Putamen (tissue), 1 donor: ENCODE measurements at regions not wholly inside any gene's neighbourhood (a gene's known extent, or its start where the extent isn't known, plus 50 kb on each side); places are given as distances from the start of the nearest gene placed in this dataset.
A peak's percentile ranks its signal among the peaks of the same experiment; 100 is the strongest.
"Not testable (repeated sequence)": the region's sequence is repeated elsewhere in the genome, so short reads cannot be mapped to it uniquely, and the experiment has no call there.

Experiments
- DNase-seq: peaks from one replicate; pipeline ENCODE4 v3.0.0-alpha.2; 2016; ENCODE audit warnings: low spot score

DNA sequence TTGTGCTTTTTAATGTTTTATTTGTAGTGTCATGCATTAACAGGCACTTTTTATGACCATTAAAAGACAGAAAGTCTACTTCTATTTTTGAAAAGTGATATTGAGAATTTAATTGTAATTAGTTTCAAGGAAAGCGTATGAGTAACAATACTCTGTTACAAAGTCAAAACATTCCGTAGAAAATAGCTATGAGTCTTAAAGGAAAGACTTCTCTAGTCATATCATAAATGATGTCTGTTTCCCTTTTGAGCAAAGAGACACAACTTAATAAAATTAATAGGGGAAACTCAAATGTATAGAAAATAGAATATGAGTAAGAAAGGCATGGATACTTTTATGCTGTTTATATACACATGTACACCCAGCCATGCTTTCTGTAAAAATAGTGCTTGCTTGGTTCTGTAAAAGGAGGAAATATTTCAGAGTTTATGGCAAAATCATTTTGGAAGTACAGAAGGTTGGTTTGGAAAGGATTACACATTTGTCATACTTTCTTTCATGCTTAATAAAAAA is 107.8 kb upstream of the AHI1 start:
- DNase-seq, result no peak

DNA sequence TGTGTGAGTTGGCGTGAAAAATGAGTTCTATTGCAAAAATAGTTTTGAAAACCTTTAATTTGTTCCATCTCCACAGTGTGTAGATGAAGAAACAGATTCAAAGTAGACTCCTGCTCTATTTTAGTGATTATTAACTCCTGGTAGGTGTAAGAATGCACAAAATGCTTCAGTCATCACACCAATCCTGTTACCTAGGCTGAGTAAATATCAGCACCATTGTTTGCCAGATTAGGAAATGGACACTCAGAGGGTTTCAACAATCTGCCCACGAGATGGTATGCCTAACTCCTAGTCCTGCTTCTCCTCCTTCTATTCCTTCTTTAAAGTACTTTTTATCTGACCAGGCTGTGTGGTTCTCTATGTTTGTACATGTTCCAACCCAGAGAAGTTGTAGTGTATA is 108.9 kb upstream of the AHI1 start:
- DNase-seq, result no peak

DNA sequence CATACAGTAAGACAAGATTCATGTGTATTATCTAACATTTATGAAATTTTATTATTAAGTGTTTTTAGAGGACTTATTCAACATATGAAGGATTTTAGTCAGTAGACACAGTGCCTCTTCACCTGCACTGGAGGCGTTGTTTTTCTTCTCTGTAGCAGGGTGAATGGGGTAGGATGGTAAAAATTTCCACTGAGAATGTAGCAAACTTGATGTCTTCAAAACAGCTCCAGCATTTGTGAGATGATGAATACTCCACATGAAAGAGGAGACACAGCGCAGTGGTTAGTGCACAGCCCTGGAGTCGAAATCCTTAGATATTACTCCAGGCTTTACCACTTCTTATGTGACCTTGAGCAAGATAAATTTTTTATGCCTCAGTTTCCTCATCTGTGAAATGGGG is 110.5 kb upstream of the AHI1 start:
- DNase-seq, result no peak

DNA sequence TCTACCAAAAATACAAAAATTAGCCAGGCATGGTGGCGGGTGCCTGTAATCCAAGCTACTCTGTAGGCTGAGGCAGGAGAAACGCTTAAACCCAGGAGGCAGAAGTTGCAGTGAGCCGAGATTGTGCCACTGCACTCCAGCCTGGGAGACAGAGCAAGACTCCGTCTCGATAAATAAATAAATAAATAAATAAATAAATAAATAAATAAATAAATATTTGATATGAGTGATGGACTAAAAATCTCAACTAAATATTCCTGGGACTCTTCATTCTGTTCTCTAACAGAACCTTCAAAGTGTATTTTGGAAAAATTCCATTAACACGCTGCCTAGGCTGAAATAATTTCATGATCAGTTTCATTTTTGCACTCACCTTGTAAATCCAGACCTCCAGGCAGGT is 112.7 kb upstream of the AHI1 start:
- DNase-seq, result not testable (repeated sequence)

DNA sequence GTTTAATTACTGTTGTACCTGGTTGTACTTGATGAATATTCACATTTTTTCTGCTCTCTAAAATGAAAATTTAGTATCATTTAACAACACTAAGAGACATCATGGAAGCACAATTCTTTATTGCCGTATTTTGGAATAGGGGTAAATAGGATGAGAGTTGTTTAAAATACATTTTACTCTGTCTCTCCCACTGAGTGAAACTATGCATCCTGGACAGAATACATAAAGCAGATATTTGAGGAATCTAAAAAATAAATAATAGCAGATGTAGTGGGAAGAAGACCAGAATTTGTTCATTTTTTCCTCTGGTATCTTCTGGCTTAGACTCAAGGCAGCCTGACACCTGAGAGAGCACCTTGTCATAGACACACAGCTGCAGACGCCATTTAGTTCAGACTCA is 119.1 kb upstream of the AHI1 start:
- DNase-seq, result no peak

DNA sequence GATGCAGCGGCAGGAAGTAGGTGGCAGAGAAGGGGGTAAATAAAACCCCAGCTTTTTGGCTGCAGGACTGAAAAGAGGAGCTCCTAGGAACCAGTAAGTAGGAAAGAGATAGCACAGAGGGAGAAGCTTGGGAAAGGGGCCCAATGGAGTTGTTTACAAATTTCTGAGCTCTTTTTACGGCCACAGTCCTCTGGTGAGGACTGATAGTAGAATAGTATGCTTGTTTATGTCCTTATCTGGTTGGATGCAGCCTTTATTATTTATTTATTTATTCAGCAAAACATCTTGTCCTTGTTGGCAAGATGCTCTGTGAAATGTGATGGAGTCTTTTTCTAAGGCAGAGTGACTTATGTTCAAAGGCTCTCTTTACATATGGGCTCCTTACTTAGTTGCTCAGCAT is 119.7 kb upstream of the AHI1 start:
- DNase-seq, result no peak

DNA sequence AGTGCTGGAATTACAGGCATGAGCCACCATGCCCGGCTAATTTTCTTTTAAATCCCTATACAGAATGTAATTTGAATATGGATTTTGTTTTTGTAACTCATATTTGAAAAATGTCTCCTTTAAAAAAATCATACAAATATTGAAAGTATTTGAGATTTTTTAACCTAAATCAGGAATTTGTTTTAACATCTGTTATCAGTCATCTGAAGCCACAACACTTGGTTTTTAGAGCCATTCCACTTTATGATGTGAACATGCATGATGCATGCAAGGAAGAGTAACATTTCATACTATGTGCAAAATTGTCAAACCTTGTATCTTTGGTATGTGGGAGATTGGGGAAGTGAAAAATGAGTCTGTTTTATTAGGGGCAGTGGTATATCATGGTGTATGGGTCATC is 124.5 kb upstream of the AHI1 start:
- no peak for DNase-seq

DNA sequence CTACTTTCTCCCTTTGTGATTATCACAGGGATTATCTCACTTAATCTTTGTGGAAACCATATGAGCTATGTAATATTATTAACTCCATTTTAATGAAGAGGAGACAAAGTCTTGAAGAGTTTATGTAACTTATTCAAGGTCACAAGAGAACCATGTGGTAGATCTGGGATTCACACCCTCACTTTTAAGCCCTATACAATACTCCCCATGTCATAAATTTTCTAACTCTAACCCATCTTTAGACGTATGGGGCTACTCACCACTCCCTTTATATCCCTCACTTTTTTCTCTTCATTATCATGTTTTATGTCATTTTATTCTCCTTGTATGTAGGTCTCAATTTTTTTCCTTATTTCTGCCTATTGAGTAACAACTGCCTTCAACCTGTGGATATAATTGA is 126.4 kb upstream of the AHI1 start:
- no peak for DNase-seq

DNA sequence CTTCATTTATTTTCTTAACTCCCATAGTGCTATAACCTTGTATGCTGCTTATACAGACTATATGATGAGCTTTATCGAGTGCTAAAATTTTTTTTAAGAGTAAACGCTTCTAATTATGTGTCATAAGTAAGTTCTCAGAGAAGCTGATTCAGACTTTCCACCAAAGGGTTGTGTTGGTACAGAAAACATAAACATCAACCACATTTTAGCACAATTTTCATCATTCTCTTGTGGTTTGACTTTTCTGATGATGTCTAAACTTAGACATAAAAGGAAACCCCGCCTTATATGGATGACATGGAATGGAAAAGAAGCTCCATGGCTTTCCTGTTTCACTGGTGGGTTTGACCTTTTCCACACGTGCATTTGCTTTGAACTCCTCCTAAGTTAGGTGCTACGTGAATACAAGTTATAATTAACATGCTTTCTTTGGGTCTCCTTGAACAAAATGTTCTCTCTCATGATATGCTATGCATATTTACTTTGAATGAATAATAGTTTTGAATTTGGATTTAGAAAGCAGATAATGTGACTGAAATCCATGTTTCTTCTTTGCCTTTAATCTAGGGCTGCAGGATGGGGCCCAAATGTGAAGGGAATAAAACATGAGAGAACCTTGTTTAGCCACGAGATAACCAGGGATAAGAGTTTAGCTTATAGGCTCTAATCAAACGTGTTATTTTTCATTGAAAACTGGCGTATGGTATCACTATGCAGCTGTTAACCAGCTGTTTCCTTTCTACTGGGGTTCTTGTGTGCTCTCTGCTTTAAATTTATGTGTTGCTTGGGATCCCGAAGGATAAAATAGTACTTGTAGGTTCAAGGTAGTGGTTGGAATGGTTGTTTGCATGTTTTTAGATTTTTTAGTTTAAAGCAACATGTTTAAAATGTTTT is 127.1 kb upstream of the AHI1 start:
- DNase-seq, result no peak

DNA sequence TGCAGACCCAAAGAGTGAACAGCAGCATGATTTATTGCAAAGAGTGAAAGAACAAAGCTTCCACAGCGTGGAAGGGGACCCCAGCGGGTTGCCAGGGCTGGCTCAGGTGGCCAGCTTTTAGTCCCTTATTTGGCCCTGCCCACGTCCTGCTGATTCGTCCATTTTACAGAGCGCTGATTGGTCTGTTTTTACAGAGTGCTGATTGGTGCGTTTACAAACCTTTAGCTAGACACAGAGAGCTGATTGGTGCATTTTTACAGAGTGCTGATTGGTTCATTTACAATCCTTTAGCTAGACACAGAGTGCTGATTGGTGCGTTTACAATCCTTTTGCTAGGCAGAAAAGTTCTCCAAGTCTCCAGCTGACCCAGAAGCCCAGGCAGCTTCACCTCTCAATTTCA is 128.5 kb upstream of the AHI1 start:
- DNase-seq, result not testable (repeated sequence)

DNA sequence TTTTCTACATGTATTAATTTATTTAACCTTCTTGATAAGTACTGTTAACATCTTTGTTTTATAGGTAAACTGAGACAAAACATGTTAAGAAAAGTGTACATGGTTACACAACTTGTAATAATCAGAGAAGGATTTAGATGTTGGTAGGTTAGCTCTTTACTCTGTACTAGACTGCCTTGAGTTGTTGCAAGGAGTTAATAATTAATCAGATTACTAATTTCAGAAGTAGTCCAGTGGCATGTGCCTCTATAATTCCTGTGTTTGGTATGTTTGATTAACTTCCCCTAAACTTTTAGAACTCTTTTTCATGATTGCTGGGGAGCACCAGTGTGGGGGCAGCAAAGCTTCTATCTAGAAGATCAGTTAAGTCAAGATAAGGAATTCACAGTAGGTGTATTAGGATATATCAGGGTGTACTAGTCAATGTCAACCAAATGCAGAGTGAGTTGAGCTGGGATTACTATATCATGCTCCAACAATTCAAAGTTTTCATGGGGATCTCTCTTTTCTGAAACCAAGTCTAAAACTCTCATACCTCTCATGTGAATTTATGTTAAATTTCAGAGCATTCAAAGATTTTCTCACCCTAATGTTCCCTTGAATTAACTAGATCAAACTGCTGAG is 129.7 kb upstream of the AHI1 start:
- no peak for DNase-seq

DNA sequence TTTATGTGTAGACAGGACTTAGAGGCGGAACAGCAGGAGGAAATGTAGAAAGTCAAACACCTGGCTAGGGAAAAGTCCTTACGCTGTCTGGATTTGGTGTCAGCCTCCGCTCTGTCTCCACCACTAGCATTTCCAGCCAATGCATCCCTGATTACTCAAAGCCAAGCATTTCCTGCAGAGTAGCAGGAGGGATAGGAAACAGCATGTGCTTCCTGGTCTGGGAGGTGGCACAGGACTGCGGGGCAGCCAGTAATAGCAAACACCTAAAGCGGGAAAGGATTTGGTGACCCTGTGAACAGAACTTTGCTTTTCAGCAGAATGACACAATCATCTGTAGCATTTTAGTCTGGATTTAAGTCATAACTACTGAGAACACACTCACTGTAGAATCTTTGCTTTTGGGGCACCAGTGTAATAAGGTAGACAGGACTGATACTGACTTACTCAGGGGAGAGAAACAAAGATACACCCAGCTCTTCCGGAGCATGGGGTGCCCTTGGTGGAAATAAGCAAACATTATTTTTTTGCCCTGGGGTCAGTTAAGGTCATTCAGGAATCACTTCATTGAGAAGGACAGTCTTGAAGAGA is 133.3 kb upstream of the AHI1 start:
- DNase-seq, result no peak

DNA sequence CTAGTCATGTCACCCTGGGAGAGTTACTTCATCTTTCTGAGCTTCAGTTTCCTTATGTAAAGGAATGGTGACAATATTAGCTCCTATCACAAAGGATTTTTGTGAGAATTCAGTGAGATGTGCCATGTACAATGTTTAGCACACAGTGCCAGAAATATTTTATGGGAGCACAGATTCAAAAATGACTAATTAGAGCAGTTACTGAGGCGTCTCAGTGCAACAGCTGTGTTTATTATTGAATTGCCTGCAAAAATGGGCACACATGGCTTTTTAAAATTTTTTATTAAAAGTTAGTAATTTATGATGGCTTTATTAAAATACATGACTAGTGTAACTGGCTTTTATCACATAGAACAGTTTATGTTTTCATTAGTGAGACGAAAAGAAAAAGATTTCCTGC is 134.3 kb upstream of the AHI1 start:
- no peak for DNase-seq

DNA sequence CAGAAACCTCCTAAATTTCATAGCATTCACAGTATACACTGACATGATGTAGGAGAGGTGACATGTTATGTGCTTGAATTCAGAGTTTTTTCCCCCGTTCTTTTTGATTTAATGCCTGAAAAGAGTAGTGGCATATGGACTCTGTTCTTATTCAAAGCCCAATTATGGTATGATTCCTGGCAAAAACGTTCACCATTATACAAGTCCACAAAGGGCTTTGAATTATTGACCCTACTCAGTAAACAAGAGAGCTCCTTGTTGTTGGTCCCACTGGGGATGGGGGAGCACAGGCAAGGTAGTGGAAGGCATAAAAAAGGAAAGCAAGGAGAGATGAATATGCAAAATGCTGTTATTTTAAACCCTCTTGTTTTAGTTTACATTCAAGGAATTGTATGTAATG is 136.0 kb upstream of the AHI1 start:
- DNase-seq, result no peak

DNA sequence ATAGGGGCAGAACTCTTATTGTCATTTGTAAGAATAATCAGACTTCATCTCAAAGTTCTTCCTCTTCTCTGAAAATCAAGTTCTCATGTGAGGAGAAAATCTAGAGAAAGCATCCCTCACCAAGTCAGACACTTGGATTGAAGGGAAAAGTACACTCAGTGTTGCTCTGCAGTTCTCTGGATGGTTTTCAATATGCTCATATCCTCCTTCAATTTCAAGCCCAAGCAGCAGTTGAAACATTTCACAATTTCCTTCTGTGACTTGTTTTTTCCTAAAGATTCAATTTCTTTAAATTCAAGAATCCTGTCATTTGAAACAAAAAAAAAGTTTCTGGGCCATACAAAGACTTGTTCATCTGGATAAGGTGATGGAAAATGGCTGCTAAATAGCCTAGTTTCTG is 140.2 kb upstream of the AHI1 start:
- no peak for DNase-seq

DNA sequence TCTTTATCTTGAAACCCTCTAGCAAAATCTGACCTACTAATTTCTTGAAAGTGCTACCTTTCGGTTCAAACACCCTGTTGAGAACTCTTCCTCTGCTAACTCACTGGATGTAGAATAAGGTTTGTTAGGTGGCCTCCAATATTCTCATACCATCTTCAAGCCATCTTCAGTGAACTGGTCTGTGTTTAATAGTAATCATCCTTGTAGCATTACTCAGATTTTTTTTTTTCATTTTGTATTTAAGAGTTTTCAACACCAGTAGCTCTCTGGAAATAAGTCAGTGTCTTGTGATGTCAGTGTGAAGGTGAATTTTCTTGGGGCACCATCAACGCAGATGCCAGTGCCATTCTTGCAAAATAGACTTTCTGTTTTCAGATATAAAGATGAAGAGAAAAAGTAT is 140.6 kb upstream of the AHI1 start:
- DNase-seq, result no peak

DNA sequence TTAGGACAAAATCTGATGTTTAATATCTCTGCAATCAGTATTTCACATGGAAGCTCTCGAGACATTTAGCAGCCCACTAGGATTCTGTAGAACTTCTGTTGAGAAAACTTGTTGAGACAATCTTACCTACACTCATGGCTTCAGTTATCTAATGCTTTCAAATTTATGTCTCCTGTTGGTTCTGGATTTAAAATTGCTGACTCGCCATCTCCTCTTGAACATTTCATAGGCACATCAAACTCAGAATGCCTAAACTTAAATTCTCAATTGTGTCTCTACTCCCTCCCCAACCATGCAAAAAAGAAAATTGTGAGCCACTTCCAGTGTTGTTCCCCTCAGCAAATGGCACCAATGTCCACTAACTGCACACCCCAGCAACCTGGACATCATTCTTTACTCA is 142.5 kb upstream of the AHI1 start:
- DNase-seq, result no peak

DNA sequence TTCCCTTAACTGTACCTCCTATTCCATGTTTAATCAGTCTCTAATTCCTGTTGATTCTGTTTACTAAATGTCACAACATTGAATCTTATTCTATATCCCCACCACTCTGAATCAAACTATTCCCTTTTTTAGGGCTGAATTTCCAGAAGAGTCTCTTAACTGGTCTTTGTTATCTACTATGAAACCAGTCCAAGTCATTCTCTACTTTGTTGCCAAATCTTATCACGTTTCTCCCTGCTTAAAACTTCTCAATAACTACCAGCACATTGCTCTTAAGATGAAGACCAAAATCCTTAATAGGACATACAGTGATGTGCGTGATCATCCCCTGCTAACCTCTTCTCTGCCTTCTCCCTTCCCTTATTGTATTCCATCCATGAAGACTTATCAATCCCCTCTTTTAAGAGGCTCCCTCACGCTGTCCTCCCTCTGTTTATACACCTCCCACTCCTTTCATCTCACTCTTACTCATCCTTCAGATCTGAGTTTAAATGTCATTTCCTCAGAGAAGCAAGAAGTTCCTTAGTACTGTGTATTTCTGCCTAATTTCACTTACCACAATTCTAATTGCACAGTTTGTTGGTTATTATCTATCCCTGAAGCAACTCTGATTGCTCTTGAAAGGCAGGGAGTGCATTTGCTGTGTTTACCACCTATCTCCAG is 143.0 kb upstream of the AHI1 start:
- DNase-seq, result peak; percentile 34

DNA sequence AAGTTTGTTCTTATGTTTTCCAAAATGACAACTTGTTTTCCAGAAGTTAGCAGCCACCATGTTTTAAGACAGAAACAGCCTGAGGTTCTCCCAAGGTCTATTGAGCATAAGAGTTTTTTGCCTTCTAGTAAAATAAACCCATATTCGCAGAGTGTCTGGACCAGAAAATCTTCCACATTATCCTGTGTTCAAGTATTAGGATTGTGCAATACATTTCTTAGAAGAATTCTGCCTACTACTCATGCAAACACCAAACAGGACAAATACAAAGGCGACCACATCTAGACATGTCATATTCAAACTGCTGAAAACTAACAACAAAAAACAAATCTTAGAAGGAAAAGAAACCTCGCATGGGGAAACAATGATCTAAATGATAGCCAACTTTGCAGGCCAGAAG is 145.4 kb upstream of the AHI1 start:
- no peak for DNase-seq

DNA sequence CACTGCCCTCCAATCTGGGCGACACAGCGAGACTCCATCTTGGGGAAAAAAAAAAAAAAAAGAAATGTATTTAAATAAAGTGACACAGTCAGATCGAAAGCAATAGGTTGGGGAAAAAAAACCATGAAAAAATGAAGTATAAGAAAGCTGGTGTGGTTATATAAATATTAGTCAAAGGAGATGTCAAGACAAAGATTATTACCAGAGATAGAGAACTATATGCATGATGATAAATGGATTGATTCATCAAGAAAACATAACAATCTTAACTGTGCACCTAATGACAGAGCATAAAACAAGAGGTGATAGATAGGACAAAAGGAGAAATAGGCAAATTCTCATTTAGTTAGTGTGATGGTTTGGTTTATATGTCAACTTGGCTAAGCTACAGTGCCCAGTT is 146.9 kb upstream of the AHI1 start:
- no peak for DNase-seq

DNA sequence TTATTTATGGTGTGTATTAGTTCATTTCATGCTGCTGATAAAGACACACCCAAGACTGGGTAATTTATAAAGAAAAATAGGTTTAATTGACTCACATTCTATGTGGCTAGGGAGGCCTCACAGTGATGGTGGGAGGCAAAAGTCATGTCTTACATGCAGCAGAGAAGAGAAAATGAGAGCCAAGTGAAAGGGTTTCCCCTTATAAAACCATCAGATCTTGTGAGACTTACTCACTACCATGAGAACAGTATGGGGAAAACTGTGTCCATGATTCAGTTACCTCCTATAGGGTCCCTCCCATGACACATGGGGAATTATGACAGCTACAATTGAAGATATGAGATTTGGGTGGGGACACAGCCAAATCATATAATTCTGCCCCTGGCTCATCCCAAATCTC is 150.0 kb upstream of the AHI1 start:
- no peak for DNase-seq

DNA sequence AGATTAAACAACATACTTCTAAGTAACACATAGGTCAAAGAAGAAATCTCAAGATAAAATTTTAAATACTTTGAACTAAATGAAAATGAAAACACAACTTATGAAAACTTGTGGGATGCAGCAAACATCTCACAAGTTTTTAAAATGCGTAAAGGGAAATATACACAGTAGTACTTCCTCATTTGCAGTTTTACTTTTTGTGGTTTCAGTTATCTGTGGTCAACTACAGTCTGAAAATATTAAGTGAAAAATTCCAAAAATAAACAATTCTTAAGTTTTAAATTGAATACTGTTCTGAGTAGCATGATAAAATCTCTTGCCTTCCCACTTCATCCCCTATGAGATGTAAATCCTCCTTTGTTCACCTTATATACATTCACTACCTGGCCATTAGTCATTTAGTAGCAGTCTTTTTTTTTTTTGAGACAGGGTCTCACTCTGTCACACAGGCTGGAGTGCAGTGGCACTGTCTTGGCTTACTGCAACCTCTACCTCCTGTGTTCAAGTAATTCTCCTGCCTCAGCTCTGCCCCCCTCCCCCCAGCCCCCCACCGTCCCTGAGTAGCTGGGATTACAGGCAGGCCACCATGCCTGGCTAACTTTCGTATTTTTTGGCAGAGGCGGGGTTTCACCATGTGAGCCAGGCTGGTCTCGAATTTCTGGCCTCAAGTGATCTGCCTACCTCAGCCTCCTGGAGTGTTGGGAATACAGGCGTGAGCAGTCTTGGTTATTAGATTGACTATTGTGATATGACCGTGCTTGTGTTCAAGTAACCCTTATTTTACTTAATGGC is 154.6 kb upstream of the AHI1 start:
- DNase-seq, result no peak
